ENCODE measurements at regions not wholly inside any gene's neighbourhood (a gene's known extent, or its start where the extent isn't known, plus 50 kb on each side); places are given as distances from the start of the nearest gene placed in this dataset.

GRCh38 chr16:9682320-9682719 is 499.9 kb downstream of the GRIN2A start:
- TF ChIP-seq CTCF (IDR thresholded peaks at IDR 0.05) (no peak), POLR2AphosphoS5 (IDR thresholded peaks at IDR 0.05) (no peak), POLR2A (IDR thresholded peaks at IDR 0.05) (no peak)

All from breast epithelium (tissue), 3 donors.